ENCODE measurements at regions not wholly inside any gene's neighbourhood (a gene's known extent, or its start where the extent isn't known, plus 50 kb on each side); places are given as distances from the start of the nearest gene placed in this dataset.
"Not testable (repeated sequence)": the region's sequence is repeated elsewhere in the genome, so short reads cannot be mapped to it uniquely, and the experiment has no call there.

GRCh38 chr16:80123189-80123588 lies 417.6 kb upstream of the DYNLRB2 start:
- no peak for DNase-seq (ENCODE audit: low spot score)

- DNase-seq (ENCODE audit: low spot score) = no peak
These were observed 418.7 kb upstream of the DYNLRB2 start for GRCh38 chr16:80122115-80122514.

GRCh38 chr16:80121522-80121909 lies 419.3 kb upstream of the DYNLRB2 start:
- DNase-seq (ENCODE audit: low spot score) = no peak

GRCh38 chr16:80120899-80121521 lies 419.8 kb upstream of the DYNLRB2 start:
- DNase-seq (ENCODE audit: low spot score) = no peak

GRCh38 chr16:80117556-80118130 lies 423.1 kb upstream of the DYNLRB2 start:
- no peak for DNase-seq (ENCODE audit: low spot score)

- no peak for DNase-seq (ENCODE audit: low spot score)
These were observed 424.1 kb upstream of the DYNLRB2 start for GRCh38 chr16:80116711-80117110.

GRCh38 chr16:80114699-80115098 lies 426.1 kb upstream of the DYNLRB2 start:
- DNase-seq (ENCODE audit: low spot score) = no peak

GRCh38 chr16:80113873-80114574 lies 426.8 kb upstream of the DYNLRB2 start:
- no peak for DNase-seq (ENCODE audit: low spot score)

GRCh38 chr16:80109581-80109980 lies 431.2 kb upstream of the DYNLRB2 start:
- no peak for DNase-seq (ENCODE audit: low spot score)

GRCh38 chr16:80107900-80108299 lies 432.9 kb upstream of the DYNLRB2 start:
- no peak for DNase-seq (ENCODE audit: low spot score)

- no peak for DNase-seq (ENCODE audit: low spot score)
These were observed 435.0 kb upstream of the DYNLRB2 start for GRCh38 chr16:80105751-80106150.

GRCh38 chr16:80105160-80105559 lies 435.6 kb upstream of the DYNLRB2 start:
- DNase-seq (ENCODE audit: low spot score) = no peak

- DNase-seq (ENCODE audit: low spot score) = no peak
These were observed 436.4 kb upstream of the DYNLRB2 start for GRCh38 chr16:80104401-80104800.

GRCh38 chr16:80103463-80103862 lies 437.3 kb upstream of the DYNLRB2 start:
- DNase-seq (ENCODE audit: low spot score) = no peak

- no peak for DNase-seq (ENCODE audit: low spot score)
These were observed 439.8 kb upstream of the DYNLRB2 start for GRCh38 chr16:80100846-80101451.

- DNase-seq (ENCODE audit: low spot score) = no peak
These were observed 440.6 kb upstream of the DYNLRB2 start for GRCh38 chr16:80100186-80100585.

GRCh38 chr16:80097098-80097497 lies 443.7 kb upstream of the DYNLRB2 start:
- no peak for DNase-seq (ENCODE audit: low spot score)

- no peak for DNase-seq (ENCODE audit: low spot score)
These were observed 448.1 kb upstream of the DYNLRB2 start for GRCh38 chr16:80092681-80093080.

GRCh38 chr16:80091453-80091852 lies 449.3 kb upstream of the DYNLRB2 start:
- DNase-seq (ENCODE audit: low spot score) = not testable (repeated sequence)

- no peak for DNase-seq (ENCODE audit: low spot score)
These were observed 455.2 kb upstream of the DYNLRB2 start for GRCh38 chr16:80085606-80086005.

- peak; percentile 16 for DNase-seq (ENCODE audit: low spot score)
These were observed 456.2 kb upstream of the DYNLRB2 start for GRCh38 chr16:80084614-80085013.

- DNase-seq (ENCODE audit: low spot score) = no peak
These were observed 456.6 kb upstream of the DYNLRB2 start for GRCh38 chr16:80084163-80084562.

- no peak for DNase-seq (ENCODE audit: low spot score)
These were observed 457.9 kb upstream of the DYNLRB2 start for GRCh38 chr16:80082906-80083305.

Measured in HuH-7.5 (cell line).